ENCODE measurements at regions not wholly inside any gene's neighbourhood (a gene's known extent, or its start where the extent isn't known, plus 50 kb on each side); places are given as distances from the start of the nearest gene placed in this dataset.

DNA sequence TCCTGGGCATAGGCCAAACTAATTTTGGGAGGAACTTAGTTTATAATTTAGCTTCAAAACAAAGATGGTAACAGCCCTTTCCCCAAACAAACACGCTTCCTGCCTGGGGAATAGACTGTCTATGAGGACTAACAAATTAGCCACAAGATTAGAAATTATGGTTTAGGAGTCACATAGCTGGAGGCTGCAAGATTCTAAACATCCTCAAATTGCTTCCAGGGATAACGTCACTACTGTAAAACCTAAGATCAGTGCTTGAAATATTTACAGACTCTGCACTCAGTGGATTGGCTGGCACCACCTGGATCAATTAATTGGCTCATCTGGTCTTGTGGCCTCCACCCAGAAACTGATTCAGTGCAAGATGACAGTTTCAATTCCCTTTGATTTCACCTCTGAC is 118.0 kb upstream of the TACR1 start:
- TF ChIP-seq, protein P1, sequence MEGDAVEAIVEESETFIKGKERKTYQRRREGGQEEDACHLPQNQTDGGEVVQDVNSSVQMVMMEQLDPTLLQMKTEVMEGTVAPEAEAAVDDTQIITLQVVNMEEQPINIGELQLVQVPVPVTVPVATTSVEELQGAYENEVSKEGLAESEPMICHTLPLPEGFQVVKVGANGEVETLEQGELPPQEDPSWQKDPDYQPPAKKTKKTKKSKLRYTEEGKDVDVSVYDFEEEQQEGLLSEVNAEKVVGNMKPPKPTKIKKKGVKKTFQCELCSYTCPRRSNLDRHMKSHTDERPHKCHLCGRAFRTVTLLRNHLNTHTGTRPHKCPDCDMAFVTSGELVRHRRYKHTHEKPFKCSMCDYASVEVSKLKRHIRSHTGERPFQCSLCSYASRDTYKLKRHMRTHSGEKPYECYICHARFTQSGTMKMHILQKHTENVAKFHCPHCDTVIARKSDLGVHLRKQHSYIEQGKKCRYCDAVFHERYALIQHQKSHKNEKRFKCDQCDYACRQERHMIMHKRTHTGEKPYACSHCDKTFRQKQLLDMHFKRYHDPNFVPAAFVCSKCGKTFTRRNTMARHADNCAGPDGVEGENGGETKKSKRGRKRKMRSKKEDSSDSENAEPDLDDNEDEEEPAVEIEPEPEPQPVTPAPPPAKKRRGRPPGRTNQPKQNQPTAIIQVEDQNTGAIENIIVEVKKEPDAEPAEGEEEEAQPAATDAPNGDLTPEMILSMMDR (IDR thresholded peaks at IDR 0.05) = no peak
- TF ChIP-seq POLR2AphosphoS5 (IDR thresholded peaks at IDR 0.05) (no peak), EP300 (IDR thresholded peaks at IDR 0.05) (no peak)

Measured in stomach (tissue), 4 donors.